DMS153 treated with DMSO at 0.1 percent for 48 hours (cell line): ENCODE measurements at regions not wholly inside any gene's neighbourhood (a gene's known extent, or its start where the extent isn't known, plus 50 kb on each side); places are given as distances from the start of the nearest gene placed in this dataset.

ENCODE experiments used
- DNase-seq: peaks from one replicate; lab custom pipeline; 2025; ENCODE audit not compliant: unreplicated experiment; lab: John Stamatoyannopoulos, UW

- DNase-seq: no peak
These were observed 251.4 kb downstream of the PRL start for GRCh38 chr6:22045261-22045912.

GRCh38 chr6:22049002-22049401, 247.8 kb downstream of the PRL start:
- no peak for DNase-seq

- no peak for DNase-seq
These were observed 243.3 kb downstream of the PRL start for GRCh38 chr6:22053391-22053997.

GRCh38 chr6:22056398-22056797, 240.4 kb downstream of the PRL start:
- DNase-seq: no peak

GRCh38 chr6:22057962-22058361, 238.9 kb downstream of the PRL start:
- DNase-seq: no peak

- DNase-seq: no peak
These were observed 237.7 kb downstream of the PRL start for GRCh38 chr6:22059126-22059525.

- no peak for DNase-seq
These were observed 236.9 kb downstream of the PRL start for GRCh38 chr6:22059946-22060345.

- DNase-seq: no peak
These were observed 233.9 kb downstream of the PRL start for GRCh38 chr6:22062807-22063408.

- DNase-seq: no peak
These were observed 232.3 kb downstream of the PRL start for GRCh38 chr6:22064558-22064957.

GRCh38 chr6:22067122-22067521, 229.7 kb downstream of the PRL start:
- DNase-seq: no peak

GRCh38 chr6:22067671-22068070, 229.2 kb downstream of the PRL start:
- DNase-seq: no peak

GRCh38 chr6:22068561-22069305, 228.1 kb downstream of the PRL start:
- DNase-seq: no peak

GRCh38 chr6:22069306-22069800, 227.5 kb downstream of the PRL start:
- no peak for DNase-seq

GRCh38 chr6:22071270-22072041, 225.4 kb downstream of the PRL start:
- DNase-seq: no peak

- DNase-seq: no peak
These were observed 223.9 kb downstream of the PRL start for GRCh38 chr6:22072949-22073348.

- DNase-seq: no peak
These were observed 223.2 kb downstream of the PRL start for GRCh38 chr6:22073516-22074198.

- no peak for DNase-seq
These were observed 218.5 kb downstream of the PRL start for GRCh38 chr6:22078288-22078687.

- no peak for DNase-seq
These were observed 217.9 kb downstream of the PRL start for GRCh38 chr6:22078802-22079545.

- no peak for DNase-seq
These were observed 217.1 kb downstream of the PRL start for GRCh38 chr6:22079783-22080182.

GRCh38 chr6:22081709-22082108, 215.1 kb downstream of the PRL start:
- DNase-seq: no peak
